Neural cell (in vitro differentiated cells): ENCODE measurements at regions not wholly inside any gene's neighbourhood (a gene's known extent, or its start where the extent isn't known, plus 50 kb on each side); places are given as distances from the start of the nearest gene placed in this dataset.

Source experiments
- H2AFZ ChIP-seq: fragments of 200-600, 300-800 bp; sonication (generic), shearing (Covaris generic); 2 replicates; pipeline ENCODE4 v1.6.0; 2014; ENCODE audit warnings: low read depth, mild to moderate bottlenecking, antibody characterized with exemption, low read length, moderate library complexity
- H3F3A ChIP-seq: fragments of 200-600 bp; shearing (Covaris generic); 2 replicates; pipeline ENCODE4 v1.6.1; 2016; ENCODE audit warnings: mild to moderate bottlenecking, moderate library complexity, mixed read lengths, antibody characterized with exemption, low read length; ENCODE audit not compliant: insufficient read depth, poor library complexity, severe bottlenecking
- H3K27ac ChIP-seq: fragments of 200-600, 300-800 bp; sonication (generic), shearing (Covaris generic); 2 replicates; pipeline ENCODE4 v1.5.1; 2014; ENCODE audit warnings: mild to moderate bottlenecking, low read length, moderate library complexity
- H3K27me3 ChIP-seq: fragments of 300-800, 200-600 bp; sonication (generic), shearing (Covaris generic); 2 replicates; pipeline ENCODE4 v1.6.0; 2014; ENCODE audit warnings: mild to moderate bottlenecking, low read depth, low read length, moderate library complexity; ENCODE audit not compliant: insufficient read depth
- H3K36me3 ChIP-seq: fragments of 300-800, 200-600 bp; sonication (generic), shearing (Covaris generic); 2 replicates; pipeline ENCODE4 v1.5.1; 2014; ENCODE audit warnings: mild to moderate bottlenecking, antibody characterized with exemption, low read length, moderate library complexity; ENCODE audit not compliant: insufficient read depth
- H3K4me2 ChIP-seq: fragments of 300-800, 200-600 bp; sonication (generic), shearing (Covaris generic); 2 replicates; pipeline ENCODE4 v1.6.0; 2014; ENCODE audit warnings: mild to moderate bottlenecking, low read length
- H3K4me3 ChIP-seq: fragments of 300-800, 200-600 bp; sonication (generic), shearing (Covaris generic); 2 replicates; pipeline ENCODE4 v1.5.1; 2014; ENCODE audit warnings: mild to moderate bottlenecking, low read length, moderate library complexity
- H3K79me2 ChIP-seq: fragments of 200-600 bp; shearing (Covaris generic); replicated peaks from 2 replicates; pipeline ENCODE4 v1.6.0; 2014; ENCODE audit warnings: mild to moderate bottlenecking, low read length, moderate library complexity; ENCODE audit not compliant: insufficient read depth
- H3K9ac ChIP-seq: fragments of 300-800, 200-600 bp; sonication (generic), shearing (Covaris generic); 2 replicates; pipeline ENCODE4 v1.6.1; 2016; ENCODE audit warnings: mild to moderate bottlenecking, low read length, mixed read lengths
- H3K9me2 ChIP-seq: fragments of 200-600 bp; shearing (Covaris generic); 2 replicates; pipeline ENCODE4 v1.6.1; 2016; ENCODE audit warnings: mild to moderate bottlenecking, low read length, mixed read lengths; ENCODE audit not compliant: insufficient read depth
- H3K9me3 ChIP-seq: fragments of 200-600, 300-800 bp; sonication (generic), shearing (Covaris generic); 2 replicates; pipeline ENCODE4 v1.6.1; 2016; ENCODE audit warnings: mild to moderate bottlenecking, mixed run types, low read length, moderate library complexity, mixed read lengths
- H4K20me1 ChIP-seq: fragments of 200-600 bp; shearing (Covaris generic); 2 replicates; pipeline ENCODE4 v1.6.1; 2016; ENCODE audit warnings: mild to moderate bottlenecking, mixed run types; ENCODE audit not compliant: insufficient read depth
- CTCF ChIP-seq: fragments of 450-650 bp; IDR thresholded peaks from 2 replicates; pipeline ENCODE4 v1.5.1; 2014; ENCODE audit warnings: antibody characterized with exemption, mild to moderate bottlenecking, moderate library complexity; ENCODE audit not compliant: poor library complexity, severe bottlenecking
- EP300 ChIP-seq: fragments of 450-650 bp; conservative IDR thresholded peaks from 2 replicates; pipeline ENCODE4 v1.6.1; 2014; ENCODE audit warnings: antibody characterized with exemption, mild to moderate bottlenecking, moderate library complexity; ENCODE audit not compliant: poor library complexity, severe bottlenecking
- EZH2 ChIP-seq: fragments of 200-600, 300-800 bp; shearing (Covaris generic), sonication (generic); IDR thresholded peaks from 2 replicates; pipeline ENCODE4 v1.6.1; 2014; ENCODE audit warnings: antibody characterized with exemption, low read length, borderline replicate concordance, mild to moderate bottlenecking; ENCODE audit not compliant: insufficient read depth, poor library complexity, severe bottlenecking
- MXI1 ChIP-seq: fragments of 450-650 bp; conservative IDR thresholded peaks from 2 replicates; pipeline ENCODE4 v1.6.1; 2014; ENCODE audit warnings: antibody characterized with exemption, mild to moderate bottlenecking; ENCODE audit not compliant: poor library complexity, severe bottlenecking
- POLR2AphosphoS5 ChIP-seq: IDR thresholded peaks from 2 replicates; pipeline ENCODE4 v1.6.1; 2012
- RAD21 ChIP-seq: fragments of 450-650 bp; conservative IDR thresholded peaks from 2 replicates; pipeline ENCODE4 v1.6.1; 2014; ENCODE audit warnings: antibody characterized with exemption, mild to moderate bottlenecking, moderate library complexity
- REST ChIP-seq: IDR thresholded peaks from 2 replicates; pipeline ENCODE4 v1.6.1; 2012; ENCODE audit warnings: borderline replicate concordance
- SMC3 ChIP-seq: fragments of 450-650 bp; conservative IDR thresholded peaks from 2 replicates; pipeline ENCODE4 v1.6.1; 2014; ENCODE audit warnings: antibody characterized with exemption, mild to moderate bottlenecking, moderate library complexity; ENCODE audit not compliant: poor library complexity
- TAF1 ChIP-seq: IDR thresholded peaks from 2 replicates; pipeline ENCODE4 v1.6.1; 2012; ENCODE audit warnings: low read depth

GRCh38 chr11:96899971-96900370 is 510.2 kb downstream of the JRKL start:
- H2AFZ ChIP-seq: no peak overlapping the region
- no peaks in the 10 kb centered on the region for H3K36me3 ChIP-seq
- no peak overlapping the region for H3K9ac ChIP-seq
- H3K4me3 ChIP-seq: no peak overlapping the region
- no peaks in the 10 kb centered on the region for H3F3A ChIP-seq
- no peaks in the 10 kb centered on the region for H3K79me2 ChIP-seq
- H3K27ac ChIP-seq: no peak overlapping the region
- no peaks in the 10 kb centered on the region for H3K9me3 ChIP-seq
- no peaks in the 10 kb centered on the region for H3K27me3 ChIP-seq
- H3K9me2 ChIP-seq: no peaks in the 10 kb centered on the region
- H3K4me2 ChIP-seq: no peak overlapping the region
- TF ChIP-seq EZH2 (no peak), CTCF (no peak), RAD21 (no peak), REST (no peak), EP300 (no peak), SMC3 (no peak), TAF1 (no peak), MXI1 (no peak), POLR2AphosphoS5 (no peak)
- H4K20me1 ChIP-seq: no peaks in the 10 kb centered on the region

- Histone ChIP-seq H3K27ac (no peak overlapping the region), H3K27me3 (no peaks in the 10 kb centered on the region), H3K9me3 (no peaks in the 10 kb centered on the region), H3K9ac (no peak overlapping the region), H3K79me2 (no peaks in the 10 kb centered on the region), H4K20me1 (no peaks in the 10 kb centered on the region), H3F3A (no peaks in the 10 kb centered on the region), H3K36me3 (no peaks in the 10 kb centered on the region), H3K4me2 (no peak overlapping the region), H3K9me2 (no peaks in the 10 kb centered on the region), H3K4me3 (no peak overlapping the region), H2AFZ (no peak overlapping the region)
- TF ChIP-seq CTCF (no peak), EZH2 (no peak), MXI1 (no peak)
Measured at GRCh38 chr11:96905143-96905542, 515.3 kb downstream of the JRKL start.
